Muscle of back (tissue), 3 donors: ENCODE measurements at regions not wholly inside any gene's neighbourhood (a gene's known extent, or its start where the extent isn't known, plus 50 kb on each side); places are given as distances from the start of the nearest gene placed in this dataset.

Source experiments
- DNase-seq, 3 donors: peaks; one replicate each; pipeline versions ENCODE4 v3.0.0 to v3.0.0-alpha.2; 2013

DNA sequence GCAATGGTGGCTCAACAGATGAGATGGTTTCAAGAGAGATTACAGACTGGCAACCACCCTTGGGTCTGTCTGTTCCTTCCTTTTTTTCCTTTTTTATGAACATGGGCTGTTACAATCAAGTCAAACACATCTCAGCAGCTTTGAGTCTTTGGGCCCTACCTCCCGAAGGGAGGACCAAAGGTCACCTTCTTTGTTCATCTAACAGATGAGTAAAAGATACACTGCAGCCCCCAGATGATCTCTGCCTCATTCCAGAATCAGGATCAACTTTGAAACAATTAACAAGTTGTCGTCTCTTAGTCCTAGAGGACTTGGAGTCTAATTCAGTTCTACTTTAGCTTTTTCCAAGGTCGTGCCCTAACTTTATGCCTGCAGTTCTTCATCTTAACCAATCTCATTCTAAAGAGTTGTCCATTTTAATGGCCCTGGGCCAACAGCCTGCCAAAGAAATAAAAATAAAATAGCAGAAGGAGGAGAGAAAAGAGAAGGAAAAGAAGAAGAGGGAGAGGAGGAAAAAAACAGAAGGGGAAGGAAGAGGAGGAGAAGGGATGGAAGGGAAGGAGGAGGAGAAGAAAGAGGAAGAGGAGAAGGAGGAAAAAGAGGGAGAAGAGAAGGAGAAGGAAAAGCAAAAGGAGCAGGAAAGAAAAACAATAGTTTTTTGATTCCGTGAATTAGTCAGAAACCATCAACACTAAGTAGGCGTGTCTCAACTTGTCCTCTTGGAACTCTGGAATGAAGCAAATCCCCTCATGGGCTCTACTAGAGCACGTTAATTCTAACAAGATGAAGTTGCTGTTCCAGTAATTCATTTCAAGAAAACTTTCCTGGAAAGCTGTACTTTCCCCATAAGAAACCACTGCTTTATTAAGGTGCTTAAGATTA is 281.2 kb downstream of the FOXO1 start:
- peak in 1 of 3 donors; percentile 44 for DNase-seq

DNA sequence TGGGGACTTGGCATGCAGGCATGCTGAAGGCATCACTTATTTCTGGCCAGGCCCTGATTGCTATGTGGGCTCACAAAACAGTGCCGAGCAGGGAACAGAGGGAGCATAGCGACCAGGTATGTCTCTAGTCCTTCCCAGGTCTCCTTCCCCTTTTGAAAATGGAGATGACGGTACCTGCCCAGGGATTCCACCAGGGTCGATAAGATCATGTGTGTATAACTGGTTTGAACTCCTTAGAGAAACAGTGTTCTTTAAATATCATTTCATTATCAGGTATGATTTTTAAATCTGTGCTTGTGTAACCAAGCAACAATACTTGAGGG is 280.6 kb downstream of the FOXO1 start:
- no peak for DNase-seq

DNA sequence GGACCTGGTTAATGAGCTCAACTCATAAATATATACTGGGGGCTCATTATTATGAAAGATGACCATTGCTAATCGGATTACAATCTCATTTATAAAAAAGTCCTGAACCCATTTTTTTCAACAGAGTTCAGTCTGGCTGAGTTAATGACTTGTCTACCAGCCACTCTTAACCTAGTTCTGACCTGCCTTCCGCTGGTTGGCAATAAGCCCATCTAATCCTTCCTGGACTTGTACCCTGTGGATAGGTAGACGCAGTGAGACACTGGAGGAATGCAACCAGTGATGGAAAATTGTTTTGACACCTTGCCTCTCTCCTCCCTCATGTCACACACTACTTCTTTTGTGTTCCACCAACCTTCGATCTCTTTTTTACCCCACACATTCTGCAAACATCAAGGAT is 279.9 kb downstream of the FOXO1 start:
- DNase-seq, result no peak

DNA sequence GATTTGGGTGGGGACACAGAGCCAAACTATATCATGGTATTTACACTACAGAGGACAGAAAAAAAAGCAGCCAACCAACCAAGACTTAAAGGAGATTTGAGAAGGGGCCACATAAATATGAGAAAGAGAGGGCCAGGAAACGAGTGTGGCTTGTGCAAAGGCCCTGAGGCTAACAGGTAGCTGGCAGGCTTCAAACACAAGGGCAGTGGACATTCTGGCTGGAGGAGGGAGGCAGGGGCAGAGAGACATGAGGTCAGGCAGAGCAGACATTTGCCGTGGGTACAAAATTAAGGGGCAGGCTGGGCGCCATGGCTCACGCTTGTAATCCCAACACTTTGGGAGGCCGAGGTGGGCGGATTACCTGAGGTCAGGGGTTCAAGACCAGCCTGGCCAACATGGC is 278.7 kb downstream of the FOXO1 start:
- DNase-seq, result no peak

DNA sequence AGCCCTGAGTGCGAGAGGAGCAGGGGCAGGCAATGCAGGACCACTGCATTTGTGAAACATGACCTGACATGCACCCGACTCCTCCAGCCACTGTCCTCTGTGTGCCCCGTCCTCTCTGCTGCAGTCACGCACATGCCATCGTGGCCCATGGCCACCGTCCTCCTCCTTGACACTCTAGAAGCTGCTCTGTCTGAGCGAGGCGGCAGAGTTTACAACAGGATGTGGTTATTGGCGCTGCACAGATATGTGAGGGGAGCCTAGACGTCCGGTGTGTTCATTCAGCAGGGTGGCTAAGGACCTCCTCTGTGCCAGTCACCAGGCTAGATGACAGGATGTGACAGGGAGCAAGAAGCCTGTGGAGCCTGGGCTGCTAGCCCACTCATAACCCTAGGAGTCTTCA is 277.8 kb downstream of the FOXO1 start:
- no peak for DNase-seq

DNA sequence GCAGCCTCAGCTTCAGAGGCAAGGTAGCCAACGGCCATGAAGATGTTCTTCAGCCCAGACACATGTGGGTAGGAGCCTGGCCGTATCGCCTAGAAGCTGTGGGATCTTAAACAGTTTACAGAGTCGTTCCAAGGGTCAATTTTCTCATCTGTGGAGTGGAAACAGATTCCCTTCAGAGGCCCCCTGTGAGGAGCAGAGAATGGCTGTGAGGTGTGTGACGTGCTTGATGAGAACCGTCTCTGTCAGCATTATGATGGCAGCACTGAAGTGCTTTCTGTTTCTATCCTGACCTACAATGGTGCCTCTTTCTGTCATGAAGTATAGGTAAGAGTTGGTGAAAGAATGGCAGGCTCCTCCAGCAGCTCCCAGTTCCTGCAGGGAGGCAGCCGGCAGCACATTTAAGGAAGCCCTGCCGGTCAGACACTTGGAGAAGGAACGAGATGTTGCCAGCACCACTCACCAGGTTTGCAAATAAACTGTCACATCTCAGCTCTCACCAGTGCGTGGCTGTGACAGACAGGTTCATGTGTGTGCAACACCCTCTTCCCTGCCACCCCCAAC is 277.3 kb downstream of the FOXO1 start:
- DNase-seq, result no peak

DNA sequence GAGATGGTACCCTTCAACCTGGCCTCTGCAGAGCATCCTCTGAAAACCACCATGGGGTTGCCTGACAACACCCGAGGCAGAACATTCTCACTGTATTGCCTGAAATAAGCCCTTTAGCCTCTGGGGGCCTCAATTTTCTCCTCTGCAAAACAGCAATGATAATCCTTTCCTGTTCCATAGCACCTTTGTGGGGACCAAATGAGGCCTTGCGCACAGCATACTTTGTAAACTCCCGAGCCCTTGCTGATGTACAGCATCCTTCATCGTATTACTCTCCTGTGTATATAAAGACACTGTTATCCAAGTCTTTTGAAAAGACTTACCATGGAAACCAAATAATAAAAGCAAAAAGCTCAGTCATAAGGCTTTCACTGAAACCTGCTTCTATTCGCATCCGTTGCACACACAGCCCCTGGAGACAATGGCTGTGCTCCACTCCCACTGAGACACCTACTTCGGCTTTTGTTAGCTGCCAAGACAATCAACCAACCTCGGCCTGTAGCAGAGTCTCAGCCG is 276.0 kb downstream of the FOXO1 start:
- peak in 1 of 3 donors; percentile 77 for DNase-seq

DNA sequence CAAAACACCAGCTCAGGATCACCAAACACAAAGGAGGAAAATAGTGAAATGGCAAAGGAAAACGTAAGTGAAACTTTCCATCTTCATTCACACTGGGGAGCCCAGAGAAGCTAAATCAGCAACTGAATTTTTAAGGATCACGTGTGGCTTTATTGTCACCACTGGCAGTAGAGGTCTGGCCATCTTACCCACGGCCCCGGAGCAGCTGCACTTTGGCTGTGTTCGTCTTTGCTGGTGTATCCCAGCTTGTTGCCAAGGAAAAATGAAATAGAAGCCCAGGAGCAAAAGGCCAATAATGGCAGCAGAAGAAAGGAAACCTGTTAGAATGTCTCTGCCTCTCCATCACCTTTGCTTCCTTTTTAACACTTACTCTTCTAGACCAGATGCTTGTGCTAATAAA is 274.7 kb downstream of the FOXO1 start:
- no peak for DNase-seq

DNA sequence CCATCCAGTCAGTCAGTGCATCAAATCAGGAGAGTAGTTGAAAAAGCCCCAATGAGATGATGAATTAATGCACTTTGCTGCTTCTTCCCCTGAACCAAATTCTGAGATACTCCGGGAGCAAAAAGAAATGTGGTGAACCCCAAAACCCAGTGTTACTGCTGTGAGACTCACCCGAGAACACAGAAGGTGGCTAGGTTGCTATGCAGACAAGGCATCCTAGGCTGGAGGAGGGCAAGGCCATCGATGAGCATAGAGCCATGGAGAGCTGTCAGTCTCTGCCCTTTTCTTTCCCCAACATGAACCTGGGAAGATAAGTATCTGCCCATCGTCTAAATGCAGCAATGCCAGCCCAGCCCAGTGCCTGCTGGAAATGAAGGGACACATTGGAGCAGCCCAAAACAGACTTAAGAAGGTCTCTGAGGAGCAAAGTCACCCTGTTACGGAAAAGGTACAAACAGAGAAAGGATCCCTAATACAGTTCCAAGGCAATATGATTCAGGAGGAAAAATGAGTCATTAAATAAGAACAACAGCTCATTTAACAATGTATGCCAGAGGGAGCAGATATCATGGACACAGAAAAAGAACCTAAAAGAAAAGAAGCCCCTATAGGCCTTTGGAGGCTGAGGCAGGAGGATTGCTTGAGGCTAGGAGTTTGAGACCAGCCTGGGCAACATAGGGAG is 272.0 kb downstream of the FOXO1 start:
- no peak for DNase-seq

DNA sequence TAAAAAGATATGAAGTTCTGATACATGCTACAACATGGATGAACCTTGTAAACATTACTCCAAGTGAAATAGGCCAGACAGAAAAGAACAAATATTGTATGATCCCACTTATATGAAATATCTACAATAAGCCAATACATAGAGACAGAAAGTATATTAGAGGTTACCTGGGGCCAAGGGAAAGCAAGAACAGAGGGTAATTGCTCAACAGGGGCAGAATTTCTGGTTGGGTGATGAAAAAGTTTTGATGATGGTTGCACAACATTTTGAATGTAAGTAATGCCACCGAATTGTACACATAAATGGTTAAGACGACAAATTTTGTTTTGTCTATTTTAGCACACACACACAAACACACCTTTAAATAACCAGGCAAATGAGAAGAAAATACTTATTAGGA is 268.4 kb downstream of the FOXO1 start:
- DNase-seq, result no peak

DNA sequence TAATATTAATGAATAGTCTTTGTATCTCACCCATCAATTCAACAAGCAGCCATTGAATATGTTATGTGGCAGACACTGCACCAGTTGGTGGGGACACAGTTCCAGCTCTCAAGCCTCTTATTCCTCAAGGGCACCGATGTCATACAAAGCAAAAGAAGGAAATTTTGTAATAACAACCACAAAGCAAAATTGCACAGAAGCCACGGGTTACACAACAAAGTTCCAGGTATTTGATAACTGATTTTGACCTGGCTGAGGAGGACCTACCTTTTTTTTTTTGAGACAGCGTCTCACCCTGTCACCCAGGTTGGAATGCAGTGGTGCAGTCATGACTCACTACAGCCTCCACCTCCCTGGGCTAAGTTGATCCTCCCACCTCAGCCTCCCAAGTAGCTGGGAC is 266.7 kb downstream of the FOXO1 start:
- no peak for DNase-seq

DNA sequence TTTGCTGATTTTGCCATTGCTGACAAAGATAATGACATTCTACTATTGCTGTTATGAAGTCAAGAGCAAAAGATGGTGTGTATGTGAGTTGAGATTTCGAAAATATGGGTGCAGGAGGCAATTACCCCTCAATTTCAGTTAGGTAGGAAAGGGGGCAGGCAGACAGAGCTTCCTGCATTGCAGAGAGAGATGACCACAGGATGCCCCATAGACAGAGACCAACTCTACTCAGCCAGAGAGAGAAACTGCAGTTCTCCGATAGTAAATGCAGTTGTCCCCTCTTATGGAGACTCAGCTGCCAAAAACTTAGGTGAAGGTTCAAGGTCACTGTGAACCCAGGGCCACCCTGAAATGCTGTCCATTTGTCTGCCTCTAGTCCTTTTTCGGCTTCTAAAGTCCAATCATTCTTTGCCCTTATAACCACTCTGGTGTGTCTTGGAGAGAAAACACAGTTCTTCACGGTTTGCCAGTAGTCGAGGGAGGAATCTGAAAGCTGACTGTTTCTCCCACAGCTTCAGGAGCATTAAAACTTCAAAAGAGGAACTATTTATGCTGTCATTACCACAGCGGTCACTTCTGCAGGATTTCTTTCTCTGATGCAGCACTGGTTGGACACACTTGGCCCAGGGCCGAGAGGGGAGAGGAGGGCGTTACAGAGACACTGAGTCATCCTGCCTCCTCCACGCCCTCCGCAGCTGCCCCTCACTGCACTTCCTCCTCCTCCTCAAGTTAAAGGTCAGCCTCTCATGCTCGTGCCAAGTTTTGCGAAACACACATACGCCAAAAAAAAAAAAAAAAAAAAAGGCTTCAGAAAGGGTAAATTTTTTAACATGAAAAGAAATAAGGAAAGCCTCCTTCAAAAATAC is 264.3 kb downstream of the FOXO1 start:
- DNase-seq, result peak; percentile 84 to 94 (median 88)

DNA sequence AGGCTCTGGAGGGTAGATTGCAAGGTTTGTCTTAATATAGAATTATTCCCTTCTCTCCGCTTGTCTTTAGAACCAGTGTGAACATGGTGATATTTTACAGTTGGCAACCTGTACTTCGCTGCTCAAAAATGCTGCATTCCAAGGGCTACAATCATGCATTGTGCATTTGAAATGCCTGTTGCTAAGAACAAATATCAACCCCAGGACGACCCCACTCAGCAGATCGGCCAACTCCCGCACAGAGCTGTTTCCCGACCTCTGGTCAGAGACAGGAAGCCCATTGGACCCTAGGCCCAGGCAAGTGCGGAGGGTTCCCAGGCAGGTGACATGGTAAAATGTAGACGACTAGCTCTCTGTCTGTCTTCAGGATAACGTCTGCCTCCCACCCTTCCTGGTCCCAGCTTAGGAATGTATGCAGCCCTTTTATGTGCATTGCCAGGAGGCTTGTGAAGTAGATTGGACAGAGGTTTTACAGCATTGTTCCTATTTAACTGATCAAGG is 263.5 kb downstream of the FOXO1 start:
- DNase-seq, result peak in 2 of 3 donors; percentile 30 to 67

DNA sequence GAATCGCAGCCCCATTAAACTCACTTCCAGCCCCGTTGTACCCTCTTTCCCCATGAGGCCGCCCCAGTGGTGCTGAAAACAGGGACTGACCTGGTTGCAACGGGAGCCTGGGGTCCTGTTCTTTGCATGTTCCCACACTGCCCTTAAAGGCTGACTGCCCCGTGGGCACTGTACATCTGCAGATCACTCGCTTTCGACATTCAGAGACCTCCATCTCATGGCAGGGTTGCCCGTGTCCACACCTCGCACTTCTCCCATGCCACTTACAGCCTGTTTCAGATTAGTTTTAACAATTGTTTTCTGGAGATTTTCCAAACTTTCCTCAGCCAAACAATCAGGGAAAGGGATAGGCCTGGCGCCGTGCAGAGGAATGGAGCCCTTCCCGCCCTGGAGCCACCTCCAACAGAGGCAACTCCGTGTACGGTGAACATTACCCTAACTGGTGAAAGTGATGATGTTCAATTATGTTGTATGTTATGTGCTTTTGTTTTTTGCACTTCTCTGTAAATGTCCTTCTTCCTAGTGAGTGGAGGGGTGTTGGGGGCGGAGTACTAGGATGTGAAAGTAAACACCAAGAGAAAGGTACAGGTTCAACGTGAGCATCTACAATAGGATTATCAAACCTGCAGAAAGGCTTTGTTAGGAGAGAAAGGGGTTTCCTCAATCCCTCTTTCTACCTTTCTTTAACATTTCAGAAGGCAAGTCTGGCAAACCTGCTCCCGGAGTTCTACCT is 262.8 kb downstream of the FOXO1 start:
- DNase-seq, result no peak

DNA sequence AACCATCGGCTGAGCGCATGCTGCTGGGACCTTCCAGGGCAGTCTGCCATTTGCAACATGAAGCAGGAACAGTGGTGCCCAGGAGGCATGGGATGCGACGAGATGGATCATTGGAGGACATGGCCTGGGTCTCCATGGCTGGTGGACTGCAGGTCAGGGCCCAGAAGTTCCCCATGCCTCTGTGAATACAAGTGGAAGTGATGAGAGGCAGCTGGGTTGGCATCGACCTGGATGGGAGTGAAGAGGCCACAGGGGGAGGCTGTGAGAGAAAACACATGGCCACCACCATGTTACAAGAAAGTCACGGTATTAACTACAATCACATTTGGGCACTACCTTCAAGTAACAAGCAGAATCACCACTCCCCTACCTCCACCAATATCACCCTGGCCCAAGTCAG is 262.0 kb downstream of the FOXO1 start:
- DNase-seq, result no peak

DNA sequence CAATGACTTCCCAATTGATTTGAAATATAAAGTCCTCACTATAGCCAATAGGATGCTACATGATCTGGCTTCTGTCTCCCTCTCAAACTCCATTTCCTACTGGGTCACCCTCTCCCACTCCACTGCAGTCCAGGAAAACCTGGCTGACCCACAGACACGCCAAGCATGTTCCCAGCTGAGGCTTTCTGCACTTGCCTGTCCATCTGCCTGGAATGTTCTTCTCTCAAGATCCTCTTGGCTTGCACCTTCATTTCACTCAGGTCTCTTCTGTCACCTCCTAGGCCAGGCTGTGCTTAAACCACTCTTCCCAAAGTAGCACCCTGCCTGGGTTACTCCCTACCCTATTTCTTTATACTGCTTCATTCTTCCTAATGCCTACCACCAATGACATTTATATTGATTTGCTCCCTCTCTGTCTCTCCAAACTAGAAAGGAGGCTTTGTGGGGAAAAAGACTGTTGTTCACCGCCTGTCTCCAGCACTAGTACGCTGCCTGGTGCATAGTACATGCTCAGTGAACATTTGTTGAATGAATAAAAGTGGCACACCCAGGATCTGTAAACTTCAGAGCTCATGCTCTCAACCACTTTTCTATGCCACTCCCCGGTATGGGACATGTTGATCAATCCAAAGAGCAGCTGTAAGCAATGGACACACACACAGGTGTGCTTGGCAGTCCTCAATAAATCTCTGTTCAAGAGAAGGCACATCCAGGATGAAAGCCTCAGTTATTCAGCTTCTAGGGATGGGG is 261.3 kb downstream of the FOXO1 start:
- DNase-seq, result no peak

DNA sequence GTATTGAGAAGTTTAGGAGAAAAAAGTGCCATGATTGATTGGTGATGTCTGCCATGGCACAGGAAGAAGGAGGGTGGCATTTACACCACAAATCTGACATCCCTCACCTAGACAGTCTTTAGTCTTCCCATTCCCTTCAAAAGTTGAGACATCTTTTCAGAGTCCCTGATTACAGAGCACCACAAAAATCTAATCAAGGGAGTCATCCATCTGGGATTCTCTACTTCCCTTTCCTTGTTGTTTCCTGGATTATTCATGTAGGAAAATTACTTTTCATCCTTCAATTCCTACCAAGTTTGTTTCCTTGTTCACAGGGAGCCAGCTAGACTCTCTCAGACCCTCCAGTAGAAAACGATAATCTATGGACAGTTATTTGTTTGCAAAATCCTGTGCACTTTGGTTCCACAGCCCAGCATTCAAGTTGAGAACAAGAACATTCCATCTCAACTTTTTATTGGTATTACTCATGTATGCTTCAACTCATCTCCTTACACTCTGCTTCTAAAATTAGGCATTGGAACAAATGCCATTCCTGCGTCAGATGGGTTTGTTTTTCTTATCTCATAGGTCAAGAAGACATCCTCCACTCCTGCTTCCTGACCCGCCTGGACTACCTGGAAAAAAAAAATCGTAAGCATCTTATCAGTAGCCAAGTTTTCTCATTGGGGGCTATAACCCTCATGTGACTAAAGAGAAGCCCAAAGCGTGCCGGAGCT is 259.9 kb downstream of the FOXO1 start:
- DNase-seq, result no peak

DNA sequence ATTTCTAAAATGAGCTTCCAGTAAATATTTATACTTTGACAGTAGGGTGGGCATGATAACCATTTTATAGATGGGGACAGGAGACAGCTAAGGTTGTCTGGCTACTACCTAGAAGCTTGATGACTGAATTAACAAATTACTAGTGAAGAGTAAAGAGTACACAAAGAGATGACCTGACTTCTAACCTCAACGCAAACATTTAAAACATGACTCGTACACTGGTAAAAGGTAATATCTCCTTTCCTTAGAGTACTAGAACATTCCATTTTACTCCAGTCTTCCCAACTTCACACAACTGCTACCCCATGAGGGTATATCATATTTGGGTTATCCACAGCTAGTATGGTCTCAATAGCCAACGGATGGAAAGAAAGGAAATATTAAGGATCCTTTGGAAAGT is 258.9 kb downstream of the FOXO1 start:
- DNase-seq, result no peak

DNA sequence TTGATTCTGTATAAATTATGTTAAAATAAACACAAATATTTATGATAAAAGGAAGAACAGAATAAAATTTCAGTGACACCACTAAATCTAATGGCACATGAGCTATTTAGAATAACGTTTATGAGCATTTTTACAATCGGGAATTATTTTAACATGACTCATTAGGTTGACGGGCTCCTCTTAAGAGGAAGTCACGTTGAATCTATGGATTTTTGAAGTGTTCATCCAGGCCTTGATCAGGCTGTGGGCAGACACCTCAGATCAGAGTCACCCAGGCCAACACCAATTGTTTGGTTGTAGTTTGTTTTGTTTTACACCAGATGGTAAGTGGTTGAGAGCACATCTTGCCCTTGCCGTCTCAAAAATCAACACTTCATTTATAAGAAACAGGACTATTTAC is 257.8 kb downstream of the FOXO1 start:
- DNase-seq, result no peak

DNA sequence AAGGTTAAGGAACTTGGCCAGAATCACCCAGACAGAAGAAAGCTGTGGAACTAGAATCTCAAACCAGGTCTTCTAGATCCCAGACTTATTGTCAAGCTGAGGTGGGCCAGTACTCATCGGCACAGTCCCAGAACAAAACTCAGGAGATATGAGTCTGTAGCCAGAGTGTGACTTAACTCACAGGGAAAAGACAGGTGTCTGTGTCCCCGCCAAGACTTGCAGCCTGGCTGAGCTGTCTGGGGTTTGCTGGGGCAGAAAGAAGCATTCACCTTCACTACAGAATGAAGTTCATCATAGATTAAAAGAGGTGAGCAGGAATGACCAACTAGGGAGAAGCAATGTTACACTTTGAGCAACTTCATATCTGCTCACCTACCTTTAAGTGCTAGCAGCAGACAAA is 257.2 kb downstream of the FOXO1 start:
- DNase-seq, result no peak
